ENCODE measurements at regions not wholly inside any gene's neighbourhood (a gene's known extent, or its start where the extent isn't known, plus 50 kb on each side); places are given as distances from the start of the nearest gene placed in this dataset.

- TF ChIP-seq, protein P1, sequence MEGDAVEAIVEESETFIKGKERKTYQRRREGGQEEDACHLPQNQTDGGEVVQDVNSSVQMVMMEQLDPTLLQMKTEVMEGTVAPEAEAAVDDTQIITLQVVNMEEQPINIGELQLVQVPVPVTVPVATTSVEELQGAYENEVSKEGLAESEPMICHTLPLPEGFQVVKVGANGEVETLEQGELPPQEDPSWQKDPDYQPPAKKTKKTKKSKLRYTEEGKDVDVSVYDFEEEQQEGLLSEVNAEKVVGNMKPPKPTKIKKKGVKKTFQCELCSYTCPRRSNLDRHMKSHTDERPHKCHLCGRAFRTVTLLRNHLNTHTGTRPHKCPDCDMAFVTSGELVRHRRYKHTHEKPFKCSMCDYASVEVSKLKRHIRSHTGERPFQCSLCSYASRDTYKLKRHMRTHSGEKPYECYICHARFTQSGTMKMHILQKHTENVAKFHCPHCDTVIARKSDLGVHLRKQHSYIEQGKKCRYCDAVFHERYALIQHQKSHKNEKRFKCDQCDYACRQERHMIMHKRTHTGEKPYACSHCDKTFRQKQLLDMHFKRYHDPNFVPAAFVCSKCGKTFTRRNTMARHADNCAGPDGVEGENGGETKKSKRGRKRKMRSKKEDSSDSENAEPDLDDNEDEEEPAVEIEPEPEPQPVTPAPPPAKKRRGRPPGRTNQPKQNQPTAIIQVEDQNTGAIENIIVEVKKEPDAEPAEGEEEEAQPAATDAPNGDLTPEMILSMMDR (IDR thresholded peaks at IDR 0.05) = no peak
- TF ChIP-seq EP300 (IDR thresholded peaks at IDR 0.05) = no peak
- TF ChIP-seq POLR2A (IDR thresholded peaks at IDR 0.05; ENCODE audit: low read depth) = no peak
- TF ChIP-seq POLR2AphosphoS5 (IDR thresholded peaks at IDR 0.05) = no peak
- DNase-seq (ENCODE audit: extremely low spot score) = no peak
- Histone ChIP-seq H3K36me3 (no peaks in the 10 kb centered on the region), H3K27ac (replicated peaks in 1 of 4) (peak overlapping the region; percentile 72 to 75 (median 74)), H3K4me1 (peaks cover 22 to 32% (median 28%) of the 10 kb centered on the region in 4 donors), H3K4me3 (peak overlapping the region; percentile 34 to 50 (median 39)), H3K27me3 (no peaks in the 10 kb centered on the region), H3K9me3 (peaks cover 0 to 5% (median 0%) of the 10 kb centered on the region in 4 donors)
- 71% methylated on average over 4 of the region's 4 CpGs for WGBS
- intact Hi-C loops (cut with DNase I) = loop anchor here (10.0 kb wide), 1 partner anchor 107 kb away; no protein-coding TSS in a partner anchor
These were observed 331.6 kb downstream of the DLEU7 start for GRCh38 chr13:50511877-50512341.

DNA sequence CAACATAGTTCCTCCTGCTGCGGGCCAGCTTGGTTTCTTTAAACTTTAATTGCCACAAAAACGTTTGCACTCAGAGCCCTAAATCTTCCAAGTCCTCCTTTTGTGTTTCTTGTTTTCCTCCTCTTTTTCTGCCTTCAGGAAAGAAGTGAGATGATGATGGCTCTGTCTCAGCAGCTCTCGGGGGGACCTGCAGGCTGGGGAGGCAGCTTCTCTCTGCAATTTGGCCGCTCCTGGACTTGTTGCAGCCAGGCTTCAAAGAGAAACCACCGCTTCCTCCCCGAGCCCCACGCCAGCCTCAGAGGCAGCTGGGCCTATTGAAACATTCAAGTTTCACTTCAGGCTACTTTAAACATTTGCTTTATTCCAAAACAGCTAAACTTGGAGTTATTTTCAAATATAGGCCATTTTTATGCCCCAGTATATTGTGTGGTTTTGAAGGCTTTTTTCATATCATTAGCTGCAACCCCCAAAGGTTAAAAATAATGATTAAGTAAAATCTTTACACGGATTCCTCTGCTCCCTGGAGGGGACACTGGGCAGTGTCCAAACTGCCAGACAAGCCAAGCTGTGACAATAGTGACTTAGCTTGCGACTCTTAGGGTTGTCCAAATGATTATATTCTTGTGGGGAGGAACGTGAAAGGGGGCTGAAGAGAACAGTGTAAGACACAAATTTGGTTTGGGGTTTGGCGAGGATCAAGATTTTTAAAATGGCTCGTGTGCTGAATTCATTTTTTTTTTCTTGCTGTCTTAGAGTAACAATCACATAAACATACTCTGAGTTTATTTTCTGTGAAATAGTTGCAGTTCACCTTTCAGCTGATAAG lies 330.8 kb downstream of the DLEU7 start:
- Histone ChIP-seq H3K27ac (replicated peaks in 1 of 4) (peak overlapping the region; percentile 72 to 75 (median 74)), H3K4me1 (peaks cover 22 to 32% (median 28%) of the 10 kb centered on the region in 4 donors), H3K4me3 (peak overlapping the region; percentile 34 to 50 (median 39)), H3K27me3 (no peaks in the 10 kb centered on the region), H3K36me3 (no peaks in the 10 kb centered on the region), H3K9me3 (peaks cover 0 to 5% (median 0%) of the 10 kb centered on the region in 4 donors)
- 20% methylated on average over 12 of the region's 12 CpGs for WGBS
- TF ChIP-seq, protein P1 (IDR thresholded peaks at IDR 0.05) = peak in 2 of 3 experiments; percentile 16 to 18
- TF ChIP-seq POLR2A (IDR thresholded peaks at IDR 0.05; ENCODE audit: low read depth) = no peak
- no peak for TF ChIP-seq POLR2AphosphoS5 (IDR thresholded peaks at IDR 0.05)
- no peak for TF ChIP-seq EP300 (IDR thresholded peaks at IDR 0.05)
- intact Hi-C loops (cut with DNase I) = loop anchor here (10.0 kb wide), 1 partner anchor 108 kb away; no protein-coding TSS in a partner anchor
- DNase-seq (ENCODE audit: extremely low spot score) = no peak

- no peak for TF ChIP-seq EP300 (IDR thresholded peaks at IDR 0.05)
- TF ChIP-seq, protein P1 (IDR thresholded peaks at IDR 0.05) = no peak
- TF ChIP-seq POLR2AphosphoS5 (IDR thresholded peaks at IDR 0.05) = no peak
- no peak for TF ChIP-seq POLR2A (IDR thresholded peaks at IDR 0.05; ENCODE audit: low read depth)
- Histone ChIP-seq H3K36me3 (no peaks in the 10 kb centered on the region), H3K27me3 (no peaks in the 10 kb centered on the region), H3K9me3 (peaks cover 0 to 5% (median 0%) of the 10 kb centered on the region in 4 donors), H3K27ac (replicated peaks in 1 of 4) (peak overlapping the region; percentile 72 to 75 (median 74)), H3K4me1 (peaks cover 22 to 36% (median 33%) of the 10 kb centered on the region in 4 donors), H3K4me3 (peak overlapping the region; percentile 34 to 50 (median 39))
- intact Hi-C loops (cut with DNase I) = loop anchor here (10.0 kb wide), 1 partner anchor 109 kb away; no protein-coding TSS in a partner anchor
- 24% methylated on average over 2 of the region's 2 CpGs for WGBS
- DNase-seq (ENCODE audit: extremely low spot score) = no peak
These were observed 330.1 kb downstream of the DLEU7 start for GRCh38 chr13:50513300-50513877.

- no peak for TF ChIP-seq POLR2AphosphoS5 (IDR thresholded peaks at IDR 0.05)
- TF ChIP-seq, protein P1 (IDR thresholded peaks at IDR 0.05) = no peak
- TF ChIP-seq EP300 (IDR thresholded peaks at IDR 0.05) = no peak
- TF ChIP-seq POLR2A (IDR thresholded peaks at IDR 0.05; ENCODE audit: low read depth) = no peak
- H3K27ac ChIP-seq (replicated peaks in 1 of 4) = no peak overlapping the region
- no peaks in the 10 kb centered on the region for H3K9me3 ChIP-seq
- peaks cover 22 to 45% (median 42%) of the 10 kb centered on the region in 4 donors for H3K4me1 ChIP-seq
- 88% methylated on average over 2 of the region's 2 CpGs for WGBS
- no peak overlapping the region for H3K4me3 ChIP-seq
- H3K27me3 ChIP-seq = no peaks in the 10 kb centered on the region
- H3K36me3 ChIP-seq = no peaks in the 10 kb centered on the region
- no peak for DNase-seq (ENCODE audit: extremely low spot score)
- intact Hi-C loops (cut with DNase I) = loop anchor here (10.0 kb wide), 1 partner anchor 109 kb away; no protein-coding TSS in a partner anchor
These were observed 329.2 kb downstream of the DLEU7 start for GRCh38 chr13:50514249-50514648.

Data from esophagus muscularis mucosa (tissue), 4 donors.